Mucosa of descending colon (tissue), 3 donors: ENCODE measurements at regions not wholly inside any gene's neighbourhood (a gene's known extent, or its start where the extent isn't known, plus 50 kb on each side); places are given as distances from the start of the nearest gene placed in this dataset.

Source experiments
- ATAC-seq: fragments of 200-7000 bp; cut with Tn5 transposase; one replicate; pipeline ENCODE4 v1.9.1; 2020; ENCODE audit warnings: mild to moderate bottlenecking, moderate library complexity
- DNase-seq, 3 donors: peaks; one replicate each; pipeline ENCODE4 v3.0.0-alpha.2; 2020
- H3K36me3 ChIP-seq: fragments of 200-600 bp; one replicate; pipeline ENCODE4 v1.8.0; 2021; ENCODE audit warnings: low read depth, mild to moderate bottlenecking
- H3K4me1 ChIP-seq: fragments of 200-600 bp; one replicate; pipeline ENCODE4 v1.8.0; 2021; ENCODE audit warnings: low read depth, mild to moderate bottlenecking
- H3K4me3 ChIP-seq: fragments of 200-600 bp; one replicate; pipeline ENCODE4 v1.8.0; 2021; ENCODE audit warnings: mild to moderate bottlenecking
- H3K9me3 ChIP-seq: fragments of 200-600 bp; one replicate; pipeline ENCODE4 v1.8.0; 2021; ENCODE audit warnings: mild to moderate bottlenecking
- intact Hi-C, 2 donors: fragments of 100-400 bp; cut with DNase I in 1 of 2; cut with micrococcal nuclease in 1 of 2; formaldehyde crosslinking; loops; one replicate each; pipeline versions ENCODE4 v1.11.0 to v1.11.1; 2022; cut with DNase I, micrococcal nuclease
- TF ChIP-seq, protein P1 (sequence below): fragments of 200-600 bp; IDR thresholded peaks from one replicate; pipeline ENCODE4 v1.8.0; 2022; ENCODE audit warnings: antibody characterized with exemption, mild to moderate bottlenecking
- donor health status: DM: no; HTN: no; CAD: no; lungs with moderate emphysema.
- donor health status: DM: no; HTN: no; CAD: no.
- donor health status: DM: no; HTN: yes; CAD: no.

DNA sequence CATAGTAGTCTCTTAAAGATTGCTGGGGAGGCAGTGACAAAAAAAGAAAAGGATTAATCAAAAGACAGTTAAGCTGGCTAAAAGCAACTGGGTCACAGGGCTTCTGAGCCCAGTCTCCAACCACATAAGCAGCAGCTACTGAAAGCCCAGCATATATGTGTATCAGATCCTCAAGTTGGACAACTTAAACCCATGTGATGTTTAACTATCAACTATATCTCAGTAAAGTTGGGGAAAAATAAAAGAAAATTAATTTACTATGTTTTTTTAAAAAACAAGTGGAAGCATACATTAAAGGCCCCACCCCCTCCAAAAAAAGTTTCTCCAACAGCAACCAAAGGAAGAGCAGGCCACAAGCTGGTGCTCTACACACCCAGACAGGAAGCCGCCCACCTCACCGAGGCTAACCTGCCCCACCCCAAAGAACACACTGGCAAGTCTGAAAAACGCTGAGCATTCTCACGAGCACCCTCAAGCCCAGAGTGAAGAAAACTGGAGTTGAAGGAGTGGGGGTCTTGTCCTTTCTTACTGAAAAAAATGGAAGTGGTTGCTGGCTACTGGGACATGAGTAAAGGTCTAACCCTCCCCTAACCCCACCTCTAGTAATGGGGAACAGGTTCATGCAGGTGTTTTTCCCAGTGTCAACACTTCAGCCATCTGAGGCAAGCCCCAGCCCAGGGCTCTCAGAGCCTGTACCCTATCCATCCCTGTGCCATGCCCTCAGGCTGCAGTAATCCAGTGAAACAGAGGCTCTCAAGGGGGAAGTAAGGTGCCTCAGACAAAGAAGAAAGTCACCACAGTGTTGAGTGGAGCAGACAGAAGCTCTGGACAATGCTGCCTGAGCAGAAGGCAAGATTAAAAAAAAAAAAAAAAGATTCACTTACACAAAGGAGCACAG, 106.3 kb downstream of the GYPC start:
- H3K4me1 ChIP-seq = no peaks in the 10 kb centered on the region
- DNase-seq (no peak), ATAC-seq (peak; percentile 40)
- intact Hi-C loops = no loop called here
- H3K36me3 ChIP-seq = no peaks in the 10 kb centered on the region
- no peaks in the 10 kb centered on the region for H3K9me3 ChIP-seq
- TF ChIP-seq, protein P1, sequence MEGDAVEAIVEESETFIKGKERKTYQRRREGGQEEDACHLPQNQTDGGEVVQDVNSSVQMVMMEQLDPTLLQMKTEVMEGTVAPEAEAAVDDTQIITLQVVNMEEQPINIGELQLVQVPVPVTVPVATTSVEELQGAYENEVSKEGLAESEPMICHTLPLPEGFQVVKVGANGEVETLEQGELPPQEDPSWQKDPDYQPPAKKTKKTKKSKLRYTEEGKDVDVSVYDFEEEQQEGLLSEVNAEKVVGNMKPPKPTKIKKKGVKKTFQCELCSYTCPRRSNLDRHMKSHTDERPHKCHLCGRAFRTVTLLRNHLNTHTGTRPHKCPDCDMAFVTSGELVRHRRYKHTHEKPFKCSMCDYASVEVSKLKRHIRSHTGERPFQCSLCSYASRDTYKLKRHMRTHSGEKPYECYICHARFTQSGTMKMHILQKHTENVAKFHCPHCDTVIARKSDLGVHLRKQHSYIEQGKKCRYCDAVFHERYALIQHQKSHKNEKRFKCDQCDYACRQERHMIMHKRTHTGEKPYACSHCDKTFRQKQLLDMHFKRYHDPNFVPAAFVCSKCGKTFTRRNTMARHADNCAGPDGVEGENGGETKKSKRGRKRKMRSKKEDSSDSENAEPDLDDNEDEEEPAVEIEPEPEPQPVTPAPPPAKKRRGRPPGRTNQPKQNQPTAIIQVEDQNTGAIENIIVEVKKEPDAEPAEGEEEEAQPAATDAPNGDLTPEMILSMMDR = no peak
- no peak overlapping the region for H3K4me3 ChIP-seq

DNA sequence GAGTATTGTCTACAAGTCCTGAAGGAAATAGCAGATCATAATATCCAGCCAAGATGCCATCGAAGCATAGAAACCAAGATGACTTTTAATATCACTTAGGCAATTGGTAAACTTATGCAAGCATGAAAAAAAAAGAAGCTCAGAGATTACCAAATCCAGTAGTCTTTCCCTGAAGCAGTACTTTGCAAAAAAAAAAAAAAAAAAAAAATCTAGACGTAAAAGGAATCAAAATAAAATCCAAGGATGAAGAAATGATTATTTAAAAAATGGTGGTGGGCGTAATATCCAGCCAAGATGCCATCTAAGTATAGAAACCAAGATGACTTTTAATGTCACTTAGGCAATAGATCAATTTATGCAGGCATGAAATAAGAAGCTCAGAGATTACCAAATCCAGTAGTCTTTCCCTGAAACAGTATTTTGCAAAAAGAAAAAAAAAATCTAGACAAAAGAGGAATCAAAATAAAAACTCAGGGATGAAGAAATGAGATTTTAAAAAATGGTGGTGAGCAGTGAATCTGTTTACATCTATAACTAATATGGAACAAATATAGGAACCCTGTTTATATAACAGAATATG, 108.8 kb downstream of the GYPC start:
- ATAC-seq = no peak
- intact Hi-C loops = no loop called here

DNA sequence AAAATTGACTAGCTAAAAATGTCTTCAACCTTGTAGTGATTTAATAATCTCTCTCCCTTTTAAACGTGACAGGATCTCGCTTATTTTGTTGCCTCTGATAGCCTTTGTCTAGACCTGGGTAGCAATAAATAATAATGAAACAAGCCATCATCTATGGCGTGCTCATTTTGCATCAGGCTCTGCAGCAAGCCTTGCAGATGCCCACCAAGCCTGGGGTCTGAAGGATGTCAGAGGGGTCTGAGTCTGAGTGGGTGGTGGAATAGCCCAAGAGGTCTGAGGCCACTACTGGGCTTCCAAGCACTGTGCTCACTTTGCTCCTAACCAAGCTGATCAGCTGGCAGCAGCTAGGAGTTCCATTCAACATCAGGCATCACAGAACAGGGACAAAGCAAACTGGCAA, 109.4 kb downstream of the GYPC start:
- Histone ChIP-seq H3K4me3 (no peak overlapping the region), H3K4me1 (no peaks in the 10 kb centered on the region), H3K36me3 (no peaks in the 10 kb centered on the region), H3K9me3 (no peaks in the 10 kb centered on the region)
- no peak for ATAC-seq
- DNase-seq = no peak
- intact Hi-C loops = no loop called here
- TF ChIP-seq, protein P1 = no peak

More for the DNA sequence above, 108.8 kb downstream of the GYPC start:
- no peaks in the 10 kb centered on the region for H3K9me3 ChIP-seq
- no peak for DNase-seq
- no peaks in the 10 kb centered on the region for H3K4me1 ChIP-seq
- no peaks in the 10 kb centered on the region for H3K36me3 ChIP-seq
- H3K4me3 ChIP-seq = no peak overlapping the region
- TF ChIP-seq, protein P1 = no peak

DNA sequence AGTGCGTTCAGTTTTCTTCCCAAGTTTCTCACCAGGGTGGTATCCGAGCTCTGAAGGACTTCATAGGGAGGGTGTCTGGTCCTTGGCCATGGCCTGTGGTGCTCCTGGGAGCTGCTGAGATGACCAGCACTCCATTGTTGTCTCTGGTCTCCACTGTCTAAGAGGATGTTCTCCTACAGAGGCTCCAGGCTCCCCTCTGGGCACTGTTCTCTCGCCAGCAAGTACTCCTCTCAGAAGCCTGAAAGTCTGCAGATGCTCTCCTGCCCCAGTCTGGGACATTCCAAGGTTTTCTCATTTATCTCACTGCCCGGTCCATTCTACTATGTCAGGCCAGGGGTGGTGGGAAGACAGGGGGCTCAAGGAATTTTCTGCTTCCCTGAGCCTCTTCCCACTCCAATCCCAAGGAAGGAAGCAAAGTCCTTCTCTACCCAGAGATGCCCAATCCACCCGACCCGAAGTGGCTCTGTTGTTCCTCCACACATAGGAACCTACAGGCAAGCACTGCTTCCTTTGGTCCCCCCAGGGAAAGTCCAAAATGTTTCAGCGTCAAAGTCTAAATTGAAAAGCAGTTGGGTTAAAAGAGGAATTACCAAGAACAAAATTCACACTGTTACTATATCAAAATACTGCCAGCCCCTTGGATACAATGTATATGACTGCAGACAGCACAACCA, 110.5 kb downstream of the GYPC start:
- ATAC-seq = no peak
- no peak overlapping the region for H3K4me3 ChIP-seq
- H3K4me1 ChIP-seq = no peaks in the 10 kb centered on the region
- intact Hi-C loops = no loop called here
- no peaks in the 10 kb centered on the region for H3K36me3 ChIP-seq
- TF ChIP-seq, protein P1 = no peak
- H3K9me3 ChIP-seq = no peaks in the 10 kb centered on the region
- DNase-seq = no peak

DNA sequence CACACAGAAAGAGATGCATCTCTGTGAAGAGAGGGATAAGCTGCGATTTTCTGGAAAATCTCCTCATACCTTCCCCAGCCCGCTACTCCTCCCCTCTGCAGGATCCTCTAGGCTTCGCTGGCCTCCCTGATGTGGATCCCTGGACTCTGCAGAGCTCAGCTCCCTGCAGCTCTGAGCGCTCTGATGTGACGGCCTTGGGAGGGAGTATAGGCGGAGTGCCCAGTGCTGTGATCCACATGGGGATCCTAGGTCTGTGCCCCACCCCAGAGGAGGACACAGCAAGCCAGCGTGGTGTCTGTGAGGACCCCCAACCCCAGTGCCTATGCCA, 111.0 kb downstream of the GYPC start:
- Histone ChIP-seq H3K36me3 (no peaks in the 10 kb centered on the region), H3K9me3 (no peaks in the 10 kb centered on the region), H3K4me1 (no peaks in the 10 kb centered on the region), H3K4me3 (no peak overlapping the region)
- TF ChIP-seq, protein P1 = no peak
- DNase-seq (no peak), ATAC-seq (no peak)
- intact Hi-C loops = no loop called here
